ENCODE measurements at regions not wholly inside any gene's neighbourhood (a gene's known extent, or its start where the extent isn't known, plus 50 kb on each side); places are given as distances from the start of the nearest gene placed in this dataset.

DNA sequence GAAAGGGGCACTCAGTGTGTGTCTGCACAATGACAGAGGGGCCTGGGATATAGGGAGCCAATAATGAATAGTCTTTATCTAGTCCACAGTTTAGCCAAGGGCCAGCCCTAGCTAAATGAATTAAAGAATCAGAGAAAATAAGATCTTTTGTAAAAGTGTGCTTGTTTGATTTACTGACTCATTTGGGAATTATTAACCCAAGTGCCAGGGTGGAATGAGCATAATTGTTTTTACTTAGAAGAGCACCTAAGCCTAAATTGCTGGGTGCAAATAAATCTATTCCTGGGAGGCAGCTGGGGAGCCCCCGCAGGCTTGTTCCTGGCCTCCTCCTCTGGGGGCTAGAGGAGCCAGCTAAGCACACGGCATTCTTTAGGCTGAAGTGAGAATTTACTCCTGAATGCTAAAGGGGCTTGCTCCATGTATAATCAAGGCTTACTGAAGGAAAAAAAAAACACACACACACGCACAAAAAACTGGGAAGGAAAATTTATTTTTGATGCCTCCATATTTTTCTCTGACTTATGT lies 405.3 kb upstream of the SUCLG2 start:
- no peak for TF ChIP-seq POLR2A (IDR thresholded peaks at IDR 0.05; ENCODE audit: low read depth, low read length)
- DNase-seq (ENCODE audit: insufficient read length, low spot score) (no peak), FAIRE-seq (no peak)

DNA sequence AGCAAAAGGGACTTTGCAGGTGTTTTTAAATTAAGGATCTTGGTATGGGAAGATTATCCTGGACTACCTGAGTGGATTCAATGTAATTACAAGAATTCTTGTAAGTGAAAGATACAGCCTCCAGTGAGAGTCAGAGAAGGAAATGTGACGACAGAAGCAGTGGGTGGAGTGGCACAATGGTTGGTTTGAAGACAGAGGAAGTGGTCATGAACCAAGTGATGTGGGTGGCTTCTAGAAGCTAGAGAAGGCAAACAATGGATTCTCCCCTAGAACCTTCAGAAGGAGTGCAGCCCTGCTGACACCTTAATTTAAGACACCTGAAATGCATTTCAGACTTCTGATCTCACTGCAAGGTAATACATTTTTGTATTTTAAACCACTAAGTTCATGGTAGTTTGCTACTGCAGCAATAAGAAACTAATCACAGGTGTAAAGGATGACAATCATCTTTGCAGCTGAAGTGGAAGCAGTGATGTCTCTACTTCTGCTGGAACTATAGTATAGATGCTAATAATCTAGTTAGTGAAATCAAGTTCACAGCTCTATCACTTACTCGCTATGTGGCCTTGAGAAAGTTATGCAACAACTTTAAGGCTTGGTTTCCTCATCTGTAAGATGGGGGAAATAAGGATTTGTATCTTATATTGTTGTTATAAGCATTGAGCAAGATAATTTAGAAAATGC lies 403.4 kb upstream of the SUCLG2 start:
- DNase-seq (ENCODE audit: insufficient read length, low spot score), result no peak

DNA sequence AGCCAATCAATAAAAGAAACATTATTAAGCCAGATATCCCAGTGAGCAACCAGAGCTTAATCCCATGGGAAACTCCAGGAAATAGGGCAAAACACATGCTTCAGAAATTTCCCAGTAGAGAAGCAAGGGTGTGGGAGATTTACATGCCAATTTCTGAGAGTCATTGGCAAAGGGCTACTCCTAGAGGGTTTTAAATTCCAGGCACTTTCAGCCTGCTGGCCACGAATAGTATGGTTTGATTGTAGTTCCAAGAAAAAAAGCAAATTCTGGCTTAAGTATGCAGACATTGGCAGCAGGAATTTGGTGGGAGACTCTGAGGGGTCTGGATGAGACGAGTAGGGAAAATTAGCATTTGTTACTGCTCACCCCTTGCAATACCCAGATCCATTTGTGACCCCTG lies 402.1 kb upstream of the SUCLG2 start:
- TF ChIP-seq POLR2A (IDR thresholded peaks at IDR 0.05; ENCODE audit: low read depth, low read length), result no peak

More for the DNA sequence above, 403.4 kb upstream of the SUCLG2 start:
- no peak for FAIRE-seq
- no peak for TF ChIP-seq POLR2A (IDR thresholded peaks at IDR 0.05; ENCODE audit: low read depth, low read length)

DNA sequence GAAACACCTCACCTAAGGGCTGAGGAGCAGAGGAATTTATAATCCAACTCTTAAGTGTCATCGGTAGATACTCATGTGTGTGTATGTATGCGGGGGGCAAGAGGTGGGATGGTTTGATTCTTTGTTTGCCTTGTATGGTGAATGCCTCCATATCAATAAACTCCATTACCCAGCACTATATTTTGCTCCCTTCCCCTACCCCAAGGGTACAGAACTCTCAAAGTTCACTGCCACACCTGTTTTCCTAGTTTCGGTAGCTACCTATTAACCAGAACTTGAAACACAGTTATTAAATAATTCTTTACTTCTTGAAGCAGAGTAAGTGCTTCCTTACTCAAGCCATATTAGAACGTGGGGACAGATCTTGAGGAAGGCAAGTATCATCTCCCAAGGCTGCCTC lies 400.8 kb upstream of the SUCLG2 start:
- DNase-seq (ENCODE audit: insufficient read length, low spot score) (no peak), FAIRE-seq (no peak)
- no peak for TF ChIP-seq POLR2A (IDR thresholded peaks at IDR 0.05; ENCODE audit: low read depth, low read length)

More for the DNA sequence above, 402.1 kb upstream of the SUCLG2 start:
- DNase-seq (ENCODE audit: insufficient read length, low spot score) (no peak), FAIRE-seq (no peak)

DNA sequence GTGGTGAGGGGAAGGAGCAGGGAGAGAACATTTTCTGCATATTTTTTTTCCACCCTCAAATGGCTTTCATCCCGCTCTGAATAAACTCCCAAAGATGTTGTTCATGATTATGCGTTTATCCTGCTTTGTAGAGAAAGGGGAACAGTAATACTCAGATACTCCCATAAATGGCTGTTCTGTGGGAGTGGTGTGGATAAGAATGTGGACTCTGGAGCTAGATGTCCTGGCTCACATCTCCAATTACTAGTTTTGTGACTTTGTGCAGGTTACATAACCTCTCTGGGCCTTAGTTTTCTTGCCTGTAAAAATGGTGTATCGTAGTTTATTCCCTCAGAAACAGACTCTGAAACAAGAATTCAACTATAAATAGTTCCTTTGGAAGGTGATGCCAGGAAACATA lies 395.4 kb upstream of the SUCLG2 start:
- FAIRE-seq (no peak), DNase-seq (ENCODE audit: insufficient read length, low spot score) (no peak)
- TF ChIP-seq POLR2A (IDR thresholded peaks at IDR 0.05; ENCODE audit: low read depth, low read length), result no peak

DNA sequence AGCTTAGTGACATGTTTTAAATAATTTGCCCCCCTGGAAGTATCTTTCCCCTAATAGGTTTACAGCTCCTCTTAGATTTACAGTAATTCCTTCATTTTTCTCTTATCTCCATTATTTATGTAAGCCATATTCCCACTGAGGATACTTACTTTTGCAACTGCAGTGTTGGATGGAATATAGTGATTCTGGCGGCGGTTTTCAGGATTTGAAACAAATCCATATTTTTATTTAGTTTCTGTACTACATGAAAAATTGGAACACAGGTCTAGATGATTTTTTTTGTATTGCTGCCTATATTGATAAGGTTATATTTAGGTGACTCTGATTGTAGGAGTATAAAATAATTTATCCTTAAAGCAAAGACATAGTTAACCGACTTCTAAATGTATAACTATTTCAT lies 391.6 kb upstream of the SUCLG2 start:
- FAIRE-seq, result no peak
- no peak for TF ChIP-seq POLR2A (IDR thresholded peaks at IDR 0.05; ENCODE audit: low read depth, low read length)
- DNase-seq (ENCODE audit: insufficient read length, low spot score), result no peak

DNA sequence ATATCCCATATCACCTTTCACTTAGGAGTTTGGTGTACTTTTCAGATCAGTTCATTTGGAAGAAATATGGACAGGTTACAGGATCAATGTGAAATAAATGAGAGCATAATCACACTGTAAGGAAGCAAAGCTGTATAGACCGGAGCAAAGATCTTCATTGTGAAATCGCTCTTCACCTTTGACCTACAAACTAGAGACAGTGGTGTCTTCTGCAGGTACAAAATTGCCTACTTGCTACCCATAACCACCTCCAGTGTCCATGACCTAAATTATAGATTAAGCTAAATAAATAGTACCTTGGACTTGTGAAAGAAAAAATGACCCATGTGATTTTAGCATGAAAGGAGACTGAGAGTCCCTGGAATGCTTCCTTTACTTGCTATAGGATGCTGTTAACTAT lies 379.5 kb upstream of the SUCLG2 start:
- DNase-seq (ENCODE audit: insufficient read length, low spot score), result no peak
- no peak for FAIRE-seq
- TF ChIP-seq POLR2A (IDR thresholded peaks at IDR 0.05; ENCODE audit: low read depth, low read length), result no peak

DNA sequence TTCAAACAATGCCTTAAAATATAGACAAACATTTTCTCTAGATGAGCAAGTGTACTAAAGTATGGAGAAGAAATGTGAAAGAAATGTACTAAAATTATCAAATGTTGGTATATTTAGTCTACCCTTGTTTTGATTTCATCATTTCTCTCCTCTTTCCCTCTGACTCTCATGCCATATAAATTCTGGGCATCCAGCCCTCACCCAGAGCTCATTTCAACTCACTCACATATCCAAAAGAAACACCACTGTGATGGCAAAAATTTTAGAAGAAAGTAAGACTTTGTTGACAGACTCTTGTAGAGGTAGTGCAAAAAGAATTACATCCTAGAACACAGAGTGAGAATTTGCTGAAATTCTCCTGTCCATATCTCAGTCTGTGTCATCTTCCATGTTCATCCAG lies 377.8 kb upstream of the SUCLG2 start:
- no peak for FAIRE-seq
- no peak for DNase-seq (ENCODE audit: insufficient read length, low spot score)
- TF ChIP-seq POLR2A (IDR thresholded peaks at IDR 0.05; ENCODE audit: low read depth, low read length), result no peak

DNA sequence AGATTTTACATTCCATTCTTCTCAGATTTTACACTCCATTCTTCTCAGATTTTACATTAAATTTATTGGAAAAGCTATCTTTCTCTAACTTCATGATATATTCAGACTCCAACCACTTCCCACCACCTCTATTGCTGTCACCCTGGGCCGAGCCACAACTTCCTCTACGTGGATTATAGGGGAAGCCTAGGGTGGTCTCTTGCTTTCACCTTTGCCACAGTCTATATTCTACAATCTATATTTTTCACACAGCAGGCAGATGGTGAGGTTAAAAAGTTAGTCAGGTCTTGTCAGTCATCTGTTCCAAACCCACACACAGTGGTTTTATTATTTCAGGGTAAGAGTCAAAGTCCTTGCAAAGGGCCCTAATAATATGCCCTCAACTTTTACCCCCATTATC lies 370.8 kb upstream of the SUCLG2 start:
- FAIRE-seq (no peak), DNase-seq (ENCODE audit: insufficient read length, low spot score) (no peak)
- no peak for TF ChIP-seq POLR2A (IDR thresholded peaks at IDR 0.05; ENCODE audit: low read depth, low read length)

DNA sequence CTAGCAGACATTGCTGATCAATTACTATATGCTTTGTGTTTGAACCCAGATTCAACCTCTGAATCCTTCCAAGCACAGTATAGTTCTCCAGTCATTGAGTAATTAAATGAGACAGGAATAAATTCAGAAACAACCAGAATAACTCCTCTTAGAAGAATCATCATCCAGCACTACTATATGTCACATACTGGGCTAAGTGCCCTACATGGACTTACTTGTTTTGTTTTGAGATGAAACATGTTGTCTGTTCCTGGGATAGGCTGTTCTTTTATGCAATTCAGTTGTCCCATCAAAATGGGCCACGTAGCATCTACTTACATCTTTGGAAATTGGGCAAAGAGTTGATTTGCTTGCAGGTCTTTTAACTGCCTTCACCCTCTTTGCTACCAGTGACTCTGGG lies 365.5 kb upstream of the SUCLG2 start:
- TF ChIP-seq POLR2A (IDR thresholded peaks at IDR 0.05; ENCODE audit: low read depth, low read length), result no peak
- no peak for DNase-seq (ENCODE audit: insufficient read length, low spot score)
- no peak for FAIRE-seq

DNA sequence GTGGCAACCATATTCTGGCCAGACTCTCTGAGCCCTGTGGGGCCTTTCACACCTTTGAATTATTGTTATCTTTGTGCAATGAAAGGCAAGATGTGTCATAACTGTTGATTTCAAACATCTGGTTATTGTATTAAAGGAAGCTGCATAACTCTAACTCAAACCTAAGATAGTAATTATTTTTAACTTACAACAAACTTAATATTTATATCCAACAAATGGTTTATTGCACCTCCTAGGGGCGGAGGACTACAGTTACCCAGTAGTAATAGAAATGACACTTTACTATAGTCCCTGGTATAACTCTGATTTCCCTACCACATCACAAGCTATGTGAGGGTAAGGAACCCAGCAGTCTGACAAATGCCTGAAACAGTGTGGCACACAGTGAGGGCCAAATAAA lies 363.9 kb upstream of the SUCLG2 start:
- DNase-seq (ENCODE audit: insufficient read length, low spot score) (no peak), FAIRE-seq (no peak)
- TF ChIP-seq POLR2A (IDR thresholded peaks at IDR 0.05; ENCODE audit: low read depth, low read length), result no peak

DNA sequence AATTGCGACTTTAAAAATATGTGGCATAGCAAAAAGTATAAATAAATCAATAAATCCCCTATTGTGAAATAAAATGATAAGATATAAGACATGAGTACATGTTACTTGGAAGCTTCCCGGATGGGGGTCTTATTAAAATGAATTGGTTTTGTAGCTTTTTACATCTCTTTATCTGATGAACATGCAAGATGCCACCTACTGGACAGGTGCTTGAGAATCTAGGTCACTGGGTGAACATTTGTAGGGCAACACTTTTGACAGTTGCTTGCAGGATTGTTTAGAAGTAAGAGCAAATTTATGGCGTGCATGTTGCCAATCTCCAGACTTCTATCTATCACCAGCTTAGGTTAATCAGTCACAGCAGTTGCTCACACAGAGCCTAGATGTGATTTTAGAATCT lies 362.7 kb upstream of the SUCLG2 start:
- no peak for TF ChIP-seq POLR2A (IDR thresholded peaks at IDR 0.05; ENCODE audit: low read depth, low read length)
- FAIRE-seq, result no peak
- no peak for DNase-seq (ENCODE audit: insufficient read length, low spot score)

DNA sequence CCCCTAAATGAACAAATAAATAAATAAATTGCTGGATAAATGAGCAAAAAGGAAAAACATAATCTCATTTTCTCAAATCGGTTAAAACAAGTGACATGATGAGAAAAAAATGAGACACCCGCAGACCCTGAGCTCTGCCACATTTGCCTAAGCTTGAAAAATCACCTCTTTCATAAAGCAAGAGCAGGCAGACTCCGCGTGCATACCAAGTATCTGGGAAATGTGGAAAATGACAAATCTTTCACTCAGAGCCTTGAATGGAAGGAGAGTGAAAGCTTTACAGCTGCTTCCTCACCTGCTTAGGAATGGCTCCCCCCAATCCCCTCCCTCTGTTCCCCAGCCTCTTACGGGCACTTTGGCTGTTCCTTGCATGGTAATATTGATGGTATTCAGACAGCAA lies 355.5 kb upstream of the SUCLG2 start:
- TF ChIP-seq POLR2A (IDR thresholded peaks at IDR 0.05; ENCODE audit: low read depth, low read length), result no peak
- FAIRE-seq, result no peak
- no peak for DNase-seq (ENCODE audit: insufficient read length, low spot score)

DNA sequence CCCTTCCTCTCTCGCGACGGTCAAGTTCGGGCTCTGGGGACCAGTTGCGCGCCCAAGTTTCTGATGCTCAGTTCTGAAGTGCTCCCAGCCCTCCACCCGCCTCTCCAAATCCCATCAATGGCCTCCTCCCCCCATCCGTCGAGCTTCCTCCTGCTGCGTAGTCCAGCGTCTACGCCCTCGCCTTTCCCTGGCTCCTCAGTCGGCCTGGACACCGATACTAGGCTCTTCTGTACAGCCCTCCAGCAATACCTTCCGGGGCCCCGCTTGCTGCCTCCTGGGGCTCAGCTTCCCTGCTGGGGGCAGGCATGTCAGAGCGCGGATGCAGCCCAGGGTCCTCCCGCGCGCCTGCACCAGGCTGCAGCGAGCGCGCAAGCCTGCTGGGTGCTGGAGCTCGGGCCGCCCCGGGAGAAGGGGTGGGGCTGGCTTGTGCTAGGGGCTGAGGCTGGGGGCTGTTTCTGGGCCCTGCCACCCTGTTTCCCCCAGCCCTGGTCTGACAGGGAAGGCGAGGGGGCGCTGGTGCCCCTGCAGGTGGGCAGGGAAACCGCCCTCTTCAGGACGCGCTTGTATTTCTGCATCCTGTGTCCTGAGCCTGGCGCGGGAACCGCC lies 353.3 kb upstream of the SUCLG2 start:
- FAIRE-seq (no peak), DNase-seq (ENCODE audit: insufficient read length, low spot score) (no peak)
- TF ChIP-seq POLR2A (IDR thresholded peaks at IDR 0.05; ENCODE audit: low read depth, low read length), result no peak

DNA sequence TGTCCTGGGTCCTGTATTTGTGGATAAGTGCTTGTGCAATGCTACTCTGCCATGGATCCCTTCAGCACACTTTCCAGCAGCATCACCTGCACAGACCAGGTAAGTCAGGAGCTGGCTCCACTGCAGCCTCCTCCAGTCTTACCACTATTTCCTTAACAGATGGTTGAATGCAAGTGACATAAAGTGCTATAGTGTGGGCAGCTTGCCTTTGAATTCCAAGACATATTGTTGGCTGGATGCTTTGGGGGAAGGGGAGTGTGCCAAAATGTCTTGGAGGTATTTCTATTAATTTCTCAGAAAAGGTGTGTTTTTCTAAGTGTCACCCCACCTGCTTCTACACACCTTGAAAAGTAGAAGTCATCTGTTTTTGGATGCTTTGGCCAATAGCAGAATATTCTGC lies 352.2 kb upstream of the SUCLG2 start:
- DNase-seq (ENCODE audit: insufficient read length, low spot score), result no peak
- no peak for FAIRE-seq
- TF ChIP-seq POLR2A (IDR thresholded peaks at IDR 0.05; ENCODE audit: low read depth, low read length), result no peak
